ENCODE measurements at regions not wholly inside any gene's neighbourhood (a gene's known extent, or its start where the extent isn't known, plus 50 kb on each side); places are given as distances from the start of the nearest gene placed in this dataset.

- no peak for DNase-seq
Observed at GRCh38 chr7:42431873-42432272, 194.9 kb upstream of the GLI3 start.

DNA sequence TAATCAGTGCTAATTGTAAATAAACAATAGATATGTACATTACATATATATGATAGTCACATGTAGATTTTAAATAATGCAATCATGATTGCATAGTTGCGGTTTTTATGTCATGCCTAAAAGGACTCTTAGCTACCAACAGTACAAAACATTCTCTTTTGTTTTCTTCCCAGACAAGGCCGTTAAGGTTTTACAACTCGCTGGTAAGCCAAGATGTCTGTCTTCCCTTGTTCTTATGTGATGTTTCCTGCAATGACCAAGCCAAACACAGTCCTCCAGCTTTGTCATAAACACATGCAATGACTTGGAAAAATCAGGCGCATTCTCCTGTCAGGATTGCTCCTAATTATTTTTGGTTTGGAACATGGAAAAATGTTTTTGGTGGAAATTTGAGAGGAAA, 192.3 kb upstream of the GLI3 start:
- DNase-seq: no peak

GRCh38 chr7:42426163-42426562, 189.2 kb upstream of the GLI3 start:
- DNase-seq: no peak

- no peak for DNase-seq
Observed at GRCh38 chr7:42414941-42415505, 178.0 kb upstream of the GLI3 start.

DNA sequence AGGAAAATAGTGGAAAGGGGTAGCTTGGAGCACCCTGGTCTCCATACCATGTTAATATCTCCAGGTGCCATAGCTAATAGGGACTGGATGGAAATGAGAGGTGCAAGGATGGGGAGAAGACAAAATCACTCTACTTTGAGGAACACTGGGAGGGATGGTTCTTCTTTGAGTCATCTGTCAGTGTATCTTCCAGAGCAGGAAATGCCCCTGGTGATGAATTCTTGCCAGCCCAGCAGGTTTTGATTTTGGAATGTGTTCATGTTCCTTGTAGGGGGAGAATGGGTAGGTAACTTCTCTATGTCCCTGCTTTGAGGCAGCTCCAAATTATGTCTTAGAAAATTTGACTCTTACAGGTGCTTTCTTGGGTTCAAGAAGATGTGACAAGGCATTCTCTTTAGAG, 177.0 kb upstream of the GLI3 start:
- no peak for DNase-seq

GRCh38 chr7:42409296-42409695, 172.3 kb upstream of the GLI3 start:
- no peak for DNase-seq

DNA sequence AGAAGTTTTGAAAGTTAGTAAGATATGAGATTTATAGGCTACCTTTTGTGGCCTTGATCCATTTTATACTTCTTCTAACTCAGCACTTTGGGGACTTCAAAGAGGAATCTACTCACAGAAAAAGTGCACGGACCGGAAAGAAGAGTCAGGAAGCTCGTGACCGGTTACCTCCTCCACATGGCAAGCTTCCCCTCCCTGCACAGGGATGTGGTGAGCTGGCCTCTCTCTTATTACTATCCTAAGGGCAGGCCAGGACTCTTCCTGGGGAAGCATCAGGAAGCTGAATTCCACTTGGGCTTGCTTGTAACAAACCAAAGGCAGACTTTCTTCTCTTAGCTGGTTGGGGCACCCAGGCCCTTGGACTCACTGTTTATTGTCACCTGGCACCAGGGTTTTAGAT, 170.8 kb upstream of the GLI3 start:
- DNase-seq: no peak

- DNase-seq: no peak
Observed at GRCh38 chr7:42407021-42407710, 170.2 kb upstream of the GLI3 start.

DNA sequence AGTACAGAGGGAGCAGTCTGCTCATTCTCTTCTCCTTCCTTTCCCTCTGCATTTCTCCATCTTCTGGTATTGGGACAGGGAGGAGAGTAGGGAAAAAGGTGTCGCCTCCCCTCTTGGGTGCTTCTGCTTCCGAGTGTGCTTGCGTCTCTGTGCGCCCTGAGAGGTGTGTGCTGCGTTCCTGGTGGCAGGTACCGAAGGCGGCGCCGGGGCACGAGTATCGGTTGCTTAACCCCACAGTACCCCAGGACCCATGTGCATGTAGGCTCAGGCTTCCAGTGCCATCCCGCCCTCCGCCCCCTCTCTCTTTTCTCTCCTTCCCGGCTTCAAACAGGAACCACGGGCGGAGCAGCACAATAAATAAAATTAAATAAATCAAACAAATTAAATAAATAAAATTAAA, 169.3 kb upstream of the GLI3 start:
- no peak for DNase-seq

- no peak for DNase-seq
Observed at GRCh38 chr7:42405782-42406181, 168.8 kb upstream of the GLI3 start.

DNA sequence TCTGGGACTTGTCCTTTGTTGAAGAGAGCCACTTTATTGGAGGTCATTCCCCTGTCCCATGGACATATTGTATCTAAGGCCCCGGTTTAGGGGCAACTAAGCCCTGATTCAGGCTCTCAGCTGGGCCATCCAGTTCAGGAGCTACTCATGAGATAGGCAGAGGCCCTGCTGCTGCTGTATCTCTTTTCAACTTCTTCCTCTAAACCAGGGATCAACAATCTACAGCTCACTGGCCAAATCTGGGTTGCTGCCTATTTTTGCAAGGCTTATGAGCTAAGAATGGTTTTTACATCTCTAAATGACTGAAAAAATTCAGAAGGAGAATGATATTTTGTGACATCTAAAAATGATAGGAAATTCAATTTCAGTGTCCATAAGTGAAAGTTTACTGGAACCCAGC, 166.8 kb upstream of the GLI3 start:
- DNase-seq: no peak

DNA sequence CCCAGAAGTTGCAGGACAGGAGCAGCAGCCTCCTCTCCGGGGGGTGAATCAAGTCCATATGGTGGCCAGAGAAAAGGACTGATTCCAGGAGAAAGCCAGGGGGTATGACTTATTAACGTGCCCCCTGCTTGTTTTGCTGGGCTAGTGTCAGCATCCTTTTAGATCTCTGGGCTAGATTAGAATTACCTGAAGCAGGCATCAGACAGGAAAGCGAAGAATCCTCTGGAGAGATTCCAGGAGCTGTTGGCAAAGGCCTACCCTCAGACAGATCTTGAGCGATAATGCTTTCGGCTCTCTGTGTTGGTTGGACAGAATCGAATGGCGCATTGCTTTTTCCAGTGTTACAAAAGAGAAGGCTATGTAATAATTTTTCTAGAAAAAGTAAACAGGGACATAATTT, 164.0 kb upstream of the GLI3 start:
- DNase-seq: peak in 1 of 2 experiments; percentile 6

GRCh38 chr7:42400211-42400772, 163.3 kb upstream of the GLI3 start:
- DNase-seq: no peak

GRCh38 chr7:42395607-42396006, 158.6 kb upstream of the GLI3 start:
- DNase-seq: no peak

DNA sequence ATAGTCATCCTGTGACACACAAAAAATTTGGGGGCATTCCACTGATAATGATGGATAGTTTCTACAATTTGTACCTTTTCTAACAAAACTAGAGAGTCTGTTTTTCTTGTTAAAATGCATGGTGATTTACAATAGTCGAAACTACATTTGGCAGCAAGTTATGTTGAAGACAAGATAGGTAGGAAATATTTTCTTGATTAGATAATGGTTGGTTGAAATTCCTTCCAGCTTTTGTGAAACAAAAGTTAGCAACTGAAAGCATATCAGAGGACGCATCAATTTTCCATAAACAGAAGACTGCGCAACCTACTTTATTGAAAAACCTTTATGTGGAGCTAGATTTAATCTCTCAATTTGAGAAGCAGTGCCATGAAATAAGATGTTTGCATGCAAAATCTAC, 155.8 kb upstream of the GLI3 start:
- no peak for DNase-seq

- no peak for DNase-seq
Observed at GRCh38 chr7:42389697-42390096, 152.7 kb upstream of the GLI3 start.

DNA sequence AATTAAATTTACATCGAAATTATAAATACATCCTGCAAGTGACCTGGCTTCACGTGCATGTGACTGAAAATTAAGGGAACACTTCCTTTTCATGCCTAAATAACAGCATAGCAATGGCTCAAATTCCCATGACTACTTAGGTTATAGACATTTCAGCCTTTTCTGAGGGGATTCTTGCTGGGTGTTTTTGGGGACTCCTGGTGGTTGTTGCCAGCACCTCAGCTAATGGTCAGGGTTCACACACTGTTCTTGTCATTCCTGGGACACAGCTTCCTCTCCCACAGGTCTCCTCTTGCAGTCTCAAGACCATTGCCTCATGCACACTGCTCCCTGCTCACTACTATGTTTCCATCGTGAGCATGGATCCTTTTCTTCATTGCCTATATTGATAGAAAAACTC, 148.9 kb upstream of the GLI3 start:
- no peak for DNase-seq

DNA sequence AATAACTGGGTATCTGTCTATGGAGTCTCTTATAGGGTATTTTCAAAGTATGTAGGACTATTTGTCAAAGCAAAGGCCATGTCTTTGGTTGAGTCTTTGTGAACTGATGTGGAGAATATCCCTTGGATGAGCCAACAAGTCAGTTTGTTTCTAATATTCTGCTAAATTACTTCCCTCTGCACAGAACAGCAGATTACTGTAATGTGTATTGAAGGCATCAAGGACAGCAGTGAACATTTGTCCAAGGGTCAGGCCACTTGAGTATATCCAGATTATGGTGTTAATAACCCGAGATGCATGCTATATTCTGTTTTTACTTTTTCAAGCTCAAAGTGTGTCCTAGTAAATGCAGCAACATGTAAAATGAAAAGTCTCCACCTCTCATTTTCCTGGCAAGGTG, 144.2 kb upstream of the GLI3 start:
- no peak for DNase-seq

DNA sequence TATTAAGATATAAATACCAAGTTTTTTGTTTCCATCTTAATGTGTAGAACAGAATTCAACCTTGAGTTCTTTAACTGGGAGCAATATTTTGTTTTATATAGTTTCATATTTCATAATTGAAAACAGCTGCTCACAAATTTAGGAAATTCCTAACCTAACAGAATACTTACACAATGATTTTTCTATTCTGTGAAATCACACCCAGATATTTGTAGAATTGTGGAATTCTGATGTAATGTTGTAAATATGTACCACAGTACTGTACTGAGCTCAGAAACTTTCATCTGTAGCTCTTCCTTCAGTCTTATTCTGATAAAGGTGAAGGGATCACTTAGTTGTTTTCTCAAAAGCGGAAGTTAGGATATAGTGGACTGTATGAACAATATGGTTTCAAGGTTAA, 143.4 kb upstream of the GLI3 start:
- DNase-seq: no peak

DNA sequence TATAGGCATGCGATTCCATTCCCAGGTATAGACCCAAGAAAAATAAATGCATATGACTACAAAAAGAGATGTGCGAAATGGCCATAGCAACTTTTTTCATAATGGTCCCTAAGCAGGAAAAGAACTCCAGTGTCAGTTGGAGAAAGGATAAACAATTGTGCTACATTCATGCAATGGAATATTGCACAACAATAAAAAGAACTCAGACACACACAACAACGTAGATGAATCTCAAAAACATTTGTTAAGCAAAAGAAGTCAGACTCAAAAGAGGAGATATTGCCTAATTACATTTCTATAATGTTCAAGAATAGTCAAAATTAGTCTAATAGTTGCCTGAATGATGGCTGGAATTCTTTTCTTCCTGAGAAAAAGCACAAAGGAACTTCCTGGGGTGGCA, 141.1 kb upstream of the GLI3 start:
- no peak for DNase-seq

DNA sequence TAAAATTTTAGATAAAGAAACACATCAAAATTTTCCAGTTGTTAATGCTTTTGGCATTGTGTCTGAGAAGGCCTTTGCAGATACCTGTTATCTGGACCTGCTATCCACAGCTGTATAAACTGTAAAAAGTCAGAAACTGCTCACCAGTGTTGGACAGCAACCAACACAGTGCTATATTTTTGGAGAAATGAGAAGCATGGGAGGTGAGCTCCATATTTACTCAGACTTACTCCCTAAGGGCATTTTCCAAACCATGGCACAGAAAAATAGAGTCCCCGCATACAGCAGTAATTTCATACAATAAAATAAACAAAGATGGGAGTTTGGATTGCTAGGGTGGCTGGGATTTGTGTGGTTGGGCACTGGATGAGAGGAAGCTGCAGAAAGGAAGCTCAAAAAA, 136.3 kb upstream of the GLI3 start:
- no peak for DNase-seq

GRCh38 chr7:42372479-42372878, 135.5 kb upstream of the GLI3 start:
- DNase-seq: no peak

DNA sequence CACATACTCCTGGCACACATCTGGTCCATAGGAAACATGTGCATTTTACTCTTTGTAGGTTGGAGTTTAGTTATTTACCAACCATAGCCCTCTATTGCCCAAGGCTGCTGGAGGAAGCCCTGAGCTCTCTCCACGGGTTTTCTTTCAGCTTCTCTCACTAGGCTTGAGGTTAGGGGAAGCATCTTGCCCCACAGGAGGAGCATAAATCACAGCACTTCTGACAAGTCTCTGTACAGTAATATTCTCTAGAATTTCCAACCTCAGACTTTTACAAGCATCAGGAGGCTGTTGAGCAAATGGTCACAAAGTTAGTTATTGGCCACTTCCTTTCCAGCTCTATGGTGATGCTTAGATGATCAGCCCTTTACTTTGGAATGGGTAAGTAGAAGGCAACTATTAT, 122.9 kb upstream of the GLI3 start:
- DNase-seq: no peak

DNA sequence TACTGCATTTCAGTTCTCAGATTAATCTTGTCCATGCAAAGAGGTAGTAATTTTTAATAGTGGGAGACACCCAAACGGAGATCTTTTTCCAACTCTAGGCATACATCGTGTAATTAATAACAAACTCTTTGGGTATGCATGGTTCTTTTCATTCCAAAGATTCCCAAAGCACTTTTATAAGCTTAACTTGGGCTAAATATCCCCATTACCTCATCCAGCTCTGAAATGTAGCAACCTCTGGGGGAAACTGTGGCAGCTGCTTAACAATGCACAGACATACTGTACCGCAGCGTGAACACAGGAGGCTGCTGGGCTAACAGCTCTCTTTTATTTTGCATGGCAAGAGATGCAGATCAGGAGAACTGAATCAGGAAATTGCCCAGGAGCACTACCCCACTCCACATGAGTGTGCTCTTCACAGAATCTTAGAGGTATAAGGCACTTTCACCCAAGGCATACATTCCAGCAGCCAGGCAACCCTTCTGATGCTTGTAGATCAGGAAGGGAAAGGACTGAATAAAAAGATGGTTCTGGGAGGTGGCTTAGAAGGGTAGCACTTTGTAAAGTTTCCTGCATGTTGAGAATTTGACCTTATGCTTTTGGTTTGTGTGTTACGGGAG, 114.4 kb upstream of the GLI3 start:
- DNase-seq: no peak

- no peak for DNase-seq
Observed at GRCh38 chr7:42350801-42351200, 113.8 kb upstream of the GLI3 start.
